ENCODE measurements at regions not wholly inside any gene's neighbourhood (a gene's known extent, or its start where the extent isn't known, plus 50 kb on each side); places are given as distances from the start of the nearest gene placed in this dataset.
"Not testable (repeated sequence)": the region's sequence is repeated elsewhere in the genome, so short reads cannot be mapped to it uniquely, and the experiment has no call there.

GRCh38 chr7:32793053-32793452 lies 98.5 kb downstream of the KBTBD2 start:
- not testable (repeated sequence) for TF ChIP-seq CTCF, POLR2A (IDR thresholded peaks at IDR 0.05)
